B cell (primary cell): ENCODE measurements at regions not wholly inside any gene's neighbourhood (a gene's known extent, or its start where the extent isn't known, plus 50 kb on each side); places are given as distances from the start of the nearest gene placed in this dataset.

ENCODE experiments used
- CTCF ChIP-seq: fragments of 200-600 bp; IDR thresholded peaks from one replicate; pipeline ENCODE4 v1.8.0; 2022; ENCODE audit warnings: antibody characterized with exemption, mild to moderate bottlenecking
- EZH2 ChIP-seq: IDR thresholded peaks from 2 replicates; pipeline ENCODE4 v1.6.1; 2012; ENCODE audit warnings: borderline replicate concordance, low read depth, mild to moderate bottlenecking, moderate library complexity, low read length; ENCODE audit not compliant: insufficient read depth, poor library complexity, severe bottlenecking

DNA sequence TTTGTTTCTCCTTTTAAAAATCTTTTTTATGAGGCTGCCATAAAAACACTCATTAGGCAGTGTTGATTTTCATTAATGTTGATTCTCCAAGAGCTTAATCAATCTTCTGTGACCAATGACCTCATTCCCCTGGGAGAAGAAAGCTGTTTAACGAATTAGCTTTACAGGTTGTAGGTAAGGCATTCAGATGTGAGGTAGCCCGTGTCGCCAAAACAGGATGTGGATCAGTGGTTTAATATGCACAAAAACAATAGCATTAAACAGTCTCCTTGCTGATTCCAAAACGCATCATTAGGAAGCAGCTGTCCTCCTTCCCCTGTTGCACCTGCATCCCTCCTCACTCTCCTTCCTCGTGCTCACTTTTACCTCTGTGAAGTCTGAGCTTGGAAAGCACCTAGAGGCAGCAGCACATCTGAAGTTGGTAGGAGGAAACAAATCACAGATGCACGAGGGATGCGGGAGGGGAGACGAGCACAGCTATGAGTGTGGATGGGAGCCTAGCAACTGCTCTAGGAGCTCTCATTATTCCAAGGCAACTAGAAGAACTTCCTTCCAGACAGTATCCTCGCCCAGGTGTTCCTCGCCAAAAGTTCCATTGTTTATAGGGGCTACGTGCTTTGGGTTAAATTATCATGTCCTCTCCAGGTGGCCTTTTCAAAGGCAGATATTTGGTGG is 179.4 kb upstream of the SNX19 start:
- no peak for TF ChIP-seq CTCF
- TF ChIP-seq EZH2 = no peak
